ENCODE measurements at regions not wholly inside any gene's neighbourhood (a gene's known extent, or its start where the extent isn't known, plus 50 kb on each side); places are given as distances from the start of the nearest gene placed in this dataset.

DNA sequence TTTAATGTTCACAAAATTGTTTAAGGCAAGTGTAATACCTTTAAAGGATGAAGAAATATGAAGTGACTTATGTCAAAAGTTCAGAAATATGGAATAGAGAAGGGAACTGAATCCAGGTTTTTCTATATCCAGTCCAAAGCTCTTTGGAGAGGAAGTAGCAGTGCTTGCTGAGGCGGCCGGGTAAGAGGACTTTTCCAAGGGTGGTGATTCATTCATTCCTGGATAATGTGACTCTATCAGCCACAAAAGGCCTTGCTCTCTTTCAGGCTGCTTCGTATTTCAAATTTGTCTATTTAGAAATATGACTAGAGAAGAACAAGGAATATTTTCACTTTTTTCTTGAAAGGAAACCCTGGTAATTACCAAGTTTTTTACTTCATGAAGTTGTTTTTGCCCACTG lies 830.1 kb upstream of the ZEB2 start:
- DNase-seq (ENCODE audit: low read depth in 2 of 3, low spot score in 1 of 3) = no peak

DNA sequence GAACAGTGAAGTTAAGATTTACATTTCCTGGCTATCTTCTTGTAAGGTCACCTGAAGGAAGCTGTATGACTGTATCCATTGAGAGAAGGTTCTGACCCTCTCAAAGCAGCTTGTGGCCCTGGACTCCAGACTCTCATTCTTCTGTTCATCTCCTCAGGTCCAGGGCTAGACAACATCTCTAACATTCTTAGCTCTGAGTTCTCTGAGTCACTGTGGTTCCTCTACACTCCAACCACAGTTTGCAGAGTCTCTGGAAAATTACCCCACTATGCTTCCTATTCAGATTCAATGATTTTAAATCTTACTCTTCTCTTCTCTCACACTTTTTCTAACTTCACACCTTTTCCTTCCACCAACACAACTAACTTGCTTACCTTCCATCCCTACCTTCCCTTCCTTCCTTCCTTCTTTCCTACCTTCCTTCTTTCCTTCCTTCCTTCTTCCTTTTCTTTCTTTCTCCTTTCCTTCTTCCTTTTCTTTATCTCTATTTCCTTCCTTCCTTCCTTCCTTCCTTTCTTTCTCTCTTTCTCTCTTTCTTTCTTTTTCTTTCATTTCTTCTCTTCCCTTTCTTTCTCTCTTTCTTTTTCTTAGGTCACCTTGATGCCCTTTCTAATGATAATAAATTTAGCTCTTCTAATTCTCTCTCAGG lies 824.3 kb upstream of the ZEB2 start:
- DNase-seq (ENCODE audit: low read depth in 2 of 3, low spot score in 1 of 3) = no peak

DNA sequence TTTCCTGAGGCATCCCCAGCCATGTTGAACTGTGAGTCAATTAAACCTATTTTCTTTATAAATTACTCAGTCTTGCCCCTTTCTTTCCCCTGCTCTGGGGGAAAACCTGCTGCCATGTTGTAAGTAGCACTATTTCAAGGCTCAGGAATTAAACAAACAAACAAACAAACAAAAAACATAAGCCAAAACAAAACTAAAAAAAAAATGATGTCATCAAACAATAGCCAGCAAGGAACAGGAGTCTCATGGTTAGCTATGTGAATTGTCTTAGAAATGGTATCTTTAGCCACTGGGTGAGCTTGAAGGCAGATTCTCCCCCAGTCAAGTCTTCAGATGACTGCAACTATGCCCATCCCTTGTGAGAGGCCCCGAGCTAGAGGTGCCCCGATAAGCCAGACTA lies 823.4 kb upstream of the ZEB2 start:
- no peak for DNase-seq (ENCODE audit: low read depth in 2 of 3, low spot score in 1 of 3)

DNA sequence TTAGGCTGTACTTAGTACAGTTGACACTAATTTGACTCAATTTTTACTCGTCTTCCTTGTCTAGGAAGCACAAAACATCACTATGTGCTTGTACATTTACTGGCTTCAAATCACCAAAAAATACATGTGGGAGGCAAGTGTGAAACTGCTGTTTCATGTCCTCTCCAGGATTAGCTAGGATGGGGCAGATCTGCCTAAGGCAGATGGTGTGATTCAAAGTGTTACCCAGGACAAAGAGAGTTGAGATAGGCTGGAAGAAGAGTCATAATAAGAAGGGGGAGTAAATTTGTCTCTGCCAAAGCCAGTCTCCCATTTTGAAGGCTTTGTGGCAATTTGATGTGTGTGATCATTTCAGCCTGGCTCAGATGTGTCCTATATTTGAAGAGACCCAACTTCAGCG lies 821.6 kb upstream of the ZEB2 start:
- no peak for DNase-seq (ENCODE audit: low read depth in 2 of 3, low spot score in 1 of 3)

DNA sequence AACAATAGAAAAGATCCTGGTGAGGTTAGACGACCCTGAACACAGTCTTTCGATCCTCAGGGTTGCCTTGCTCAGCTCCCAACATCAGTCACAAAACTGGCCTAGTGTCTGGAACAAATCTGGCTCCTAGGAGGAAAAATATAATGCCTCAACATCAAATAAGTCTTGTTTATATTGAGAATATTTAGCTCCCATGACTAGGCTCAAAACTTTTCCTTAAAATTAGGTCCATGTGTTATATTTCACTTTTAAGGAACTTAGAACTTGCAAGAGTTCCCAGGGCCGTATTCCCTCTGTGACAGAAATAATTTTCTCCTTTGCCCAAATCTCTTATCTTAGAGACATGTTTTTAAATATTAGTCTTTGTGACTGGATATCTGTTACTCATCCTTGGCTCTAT lies 819.7 kb upstream of the ZEB2 start:
- no peak for DNase-seq (ENCODE audit: low read depth in 2 of 3, low spot score in 1 of 3)

DNA sequence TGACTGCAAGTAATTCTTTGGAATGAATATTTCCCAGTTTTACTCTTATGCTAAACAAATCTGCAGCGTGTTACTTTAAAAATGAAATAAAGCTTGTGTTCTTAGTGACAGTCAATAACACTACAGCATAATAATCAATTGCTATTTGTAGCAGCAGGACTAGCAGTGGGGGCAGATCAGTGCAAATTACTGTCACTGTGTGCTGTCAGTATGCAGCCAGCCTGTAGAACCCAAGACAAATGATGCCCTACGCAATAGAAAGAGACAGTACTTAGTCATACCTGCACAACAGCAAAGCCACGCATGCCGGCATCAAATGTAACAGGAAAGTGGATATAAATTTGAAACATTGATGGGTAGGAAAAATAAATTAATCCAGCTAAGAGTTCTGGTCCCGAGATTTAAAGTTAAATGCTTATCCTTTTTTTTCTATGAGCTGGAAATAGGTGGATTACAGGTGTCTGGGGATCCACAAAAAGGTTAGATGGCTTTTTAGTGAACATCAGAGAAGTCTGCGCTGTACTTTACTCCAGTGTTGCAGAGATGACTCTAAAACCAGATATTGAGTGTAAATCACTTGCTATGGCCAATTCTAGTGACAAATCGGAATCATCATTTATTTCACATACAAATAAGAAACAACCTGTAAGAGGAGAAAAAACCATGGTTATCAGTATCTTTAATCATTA lies 812.4 kb upstream of the ZEB2 start:
- no peak for DNase-seq (ENCODE audit: low read depth in 2 of 3, low spot score in 1 of 3)

DNA sequence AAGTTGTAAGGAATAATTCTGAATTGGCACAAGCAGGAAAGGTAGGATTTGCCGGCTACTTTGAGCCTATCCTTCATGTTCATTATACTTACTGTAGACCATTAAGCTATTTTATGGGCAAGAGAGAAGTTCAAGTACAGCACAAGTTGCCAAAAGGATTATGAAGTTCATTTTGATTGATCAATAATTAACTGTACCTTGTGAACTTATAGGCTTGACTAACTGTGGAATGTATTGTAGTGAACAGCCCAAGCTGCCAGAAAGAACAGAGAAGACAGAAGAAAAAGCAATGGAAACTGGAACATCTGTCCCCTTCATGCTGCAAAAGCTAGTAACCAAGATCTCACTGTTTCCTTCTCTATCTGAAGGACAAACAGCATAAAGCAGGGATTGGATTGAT lies 810.1 kb upstream of the ZEB2 start:
- no peak for DNase-seq (ENCODE audit: low read depth in 2 of 3, low spot score in 1 of 3)

DNA sequence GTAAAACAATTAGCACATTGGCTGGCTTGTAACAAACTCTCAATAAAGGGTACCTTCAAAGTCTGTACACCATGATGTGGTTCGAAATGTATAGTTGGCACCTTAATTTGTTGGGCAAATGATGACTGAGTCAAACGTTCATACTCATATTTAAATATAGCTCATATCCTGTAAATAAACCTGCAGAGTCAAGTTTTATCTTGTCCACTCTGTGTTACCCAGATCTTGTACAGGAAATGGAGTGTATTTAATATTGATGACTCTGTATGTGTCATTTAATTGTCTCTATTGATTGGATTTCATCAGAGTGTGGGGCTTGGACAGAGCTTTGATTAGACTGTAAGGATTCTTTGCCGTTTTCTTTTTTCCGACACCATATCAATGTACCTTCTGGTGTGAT lies 805.6 kb upstream of the ZEB2 start:
- no peak for DNase-seq (ENCODE audit: low read depth in 2 of 3, low spot score in 1 of 3)

DNA sequence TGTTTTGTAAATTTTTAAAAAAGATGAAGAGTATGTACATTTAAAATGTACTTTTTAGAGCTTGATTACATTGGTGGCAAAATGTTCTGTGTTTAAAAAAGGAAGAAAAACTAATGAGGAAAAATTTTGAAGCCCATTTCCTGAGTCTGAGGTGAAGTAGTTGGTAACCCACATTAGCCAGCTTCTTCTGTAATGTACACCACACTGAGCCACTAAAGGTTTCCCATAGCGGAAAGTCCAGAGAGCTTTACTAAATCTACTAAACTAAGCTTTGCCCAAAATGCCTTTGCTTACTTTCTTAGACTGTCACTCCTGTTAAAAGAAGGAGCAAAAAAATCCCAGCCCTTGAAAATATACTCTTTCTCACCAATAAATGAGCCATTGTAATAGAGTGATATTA lies 804.8 kb upstream of the ZEB2 start:
- no peak for DNase-seq (ENCODE audit: low read depth in 2 of 3, low spot score in 1 of 3)

DNA sequence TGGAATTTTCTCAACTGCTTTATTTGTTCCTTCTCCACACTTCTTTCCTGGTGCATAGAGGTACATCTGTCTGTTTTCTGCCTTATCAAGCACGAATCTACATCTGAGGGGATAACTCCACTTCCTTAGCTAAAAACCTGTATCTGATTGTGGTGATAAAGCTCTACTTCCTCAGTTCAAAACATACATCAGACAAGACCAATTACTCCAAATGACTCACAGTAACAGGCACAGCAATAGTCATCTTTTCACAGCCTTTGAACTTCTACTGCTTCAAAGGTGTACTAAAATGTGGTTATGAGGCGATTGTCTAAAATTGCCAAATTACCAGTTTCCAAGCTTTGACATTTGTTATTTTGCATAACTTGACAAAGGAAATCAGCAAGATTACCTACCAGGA lies 803.6 kb upstream of the ZEB2 start:
- no peak for DNase-seq (ENCODE audit: low read depth in 2 of 3, low spot score in 1 of 3)

DNA sequence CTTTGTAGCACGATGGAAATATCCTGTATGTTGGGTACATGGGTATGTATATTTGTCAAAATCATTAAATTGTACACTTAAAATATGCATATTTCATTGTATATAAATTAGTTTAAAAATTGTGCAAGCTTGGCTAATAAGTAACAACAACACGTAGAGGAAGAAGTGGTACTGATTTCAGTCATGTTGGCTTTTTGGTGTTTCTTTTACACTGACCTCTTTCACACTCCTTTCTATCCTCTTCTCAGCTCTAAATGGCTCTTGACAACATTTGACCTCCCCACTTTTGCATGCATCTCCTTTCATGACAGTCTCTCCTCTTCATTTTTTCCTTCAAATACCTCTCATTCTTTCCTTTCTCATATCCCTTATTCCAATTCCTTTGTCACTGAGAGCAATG lies 801.4 kb upstream of the ZEB2 start:
- no peak for DNase-seq (ENCODE audit: low read depth in 2 of 3, low spot score in 1 of 3)

DNA sequence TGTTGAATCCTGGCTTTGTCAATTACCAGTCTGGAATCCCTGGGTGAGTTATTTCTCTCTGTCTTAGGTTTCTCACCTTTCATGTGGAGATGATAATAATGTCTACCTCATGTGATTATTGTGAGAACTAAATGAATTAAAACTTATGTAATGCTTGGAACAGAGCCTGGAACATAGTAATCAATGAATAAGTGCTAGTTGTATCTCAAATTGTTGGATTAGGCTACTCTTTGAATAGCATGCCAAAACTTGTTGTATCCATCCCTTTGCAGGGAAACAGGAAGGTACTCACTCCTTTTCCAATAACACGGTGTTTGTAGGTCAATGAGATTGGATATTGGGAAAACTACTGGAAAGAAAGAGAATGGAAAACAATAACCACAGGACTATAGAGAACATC lies 796.6 kb upstream of the ZEB2 start:
- DNase-seq (ENCODE audit: low read depth in 2 of 3, low spot score in 1 of 3) = no peak

DNA sequence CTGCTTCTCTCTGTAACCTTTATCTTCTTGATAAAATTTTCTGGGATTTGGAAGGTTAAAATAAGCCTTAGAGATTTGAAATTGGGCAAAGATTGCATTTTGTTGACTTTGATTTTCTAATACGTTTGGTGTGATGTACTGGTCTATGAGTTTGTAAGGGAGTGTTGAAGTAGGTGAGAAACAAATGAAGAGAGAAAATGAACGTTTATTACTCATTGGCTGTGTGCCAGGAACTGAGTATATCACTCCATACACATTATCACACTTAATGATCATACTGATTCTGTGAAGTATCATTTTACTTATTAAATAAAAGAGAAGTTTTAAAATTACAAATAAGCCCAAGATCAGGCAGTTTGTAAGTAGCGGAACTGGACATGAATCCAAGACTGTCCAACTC lies 795.1 kb upstream of the ZEB2 start:
- DNase-seq (ENCODE audit: low read depth in 2 of 3, low spot score in 1 of 3) = no peak

DNA sequence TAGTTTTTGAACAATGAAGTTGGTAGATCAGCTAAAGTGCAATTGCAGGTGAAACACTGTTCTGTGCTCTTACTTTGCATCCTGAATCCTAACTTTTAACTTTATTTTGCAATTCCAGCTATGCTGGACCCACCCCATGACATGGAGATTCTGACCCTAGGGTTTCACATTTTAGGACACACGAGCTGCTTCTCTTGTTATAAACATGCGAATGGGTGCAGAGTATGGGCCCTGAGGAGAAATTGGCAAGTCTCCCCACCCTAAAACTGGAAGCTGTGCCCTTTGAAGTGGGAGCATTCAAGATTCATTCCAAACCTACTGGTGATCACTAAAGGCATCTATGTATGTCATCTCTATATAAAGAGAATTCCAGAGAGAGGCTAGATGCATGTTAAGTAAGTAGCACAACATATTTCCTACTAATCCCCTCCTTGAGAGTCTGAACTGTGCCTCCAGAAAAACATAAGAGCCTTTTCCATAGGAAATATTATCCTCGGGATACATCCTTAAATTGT lies 794.3 kb upstream of the ZEB2 start:
- DNase-seq (ENCODE audit: low read depth in 2 of 3, low spot score in 1 of 3) = no peak

DNA sequence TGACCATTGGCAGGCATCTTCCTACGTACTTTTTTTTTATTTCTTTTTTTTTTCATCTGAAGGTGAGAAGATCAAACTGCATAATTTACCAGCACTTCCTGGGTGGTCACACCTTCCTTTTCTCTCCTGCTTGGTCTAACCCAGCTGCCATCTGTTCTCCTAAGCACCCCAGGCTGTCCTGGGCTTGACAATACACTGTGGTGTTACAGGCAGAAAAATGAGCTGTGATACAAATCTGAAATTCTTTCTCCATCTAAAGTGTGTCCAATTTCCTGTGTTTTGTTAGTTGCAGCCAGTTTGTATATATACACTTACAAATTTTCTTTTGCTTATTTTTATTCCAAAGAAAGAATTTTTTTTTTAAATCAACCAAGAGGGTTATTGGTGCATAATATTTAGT lies 786.0 kb upstream of the ZEB2 start:
- no peak for DNase-seq (ENCODE audit: low read depth in 2 of 3, low spot score in 1 of 3)

DNA sequence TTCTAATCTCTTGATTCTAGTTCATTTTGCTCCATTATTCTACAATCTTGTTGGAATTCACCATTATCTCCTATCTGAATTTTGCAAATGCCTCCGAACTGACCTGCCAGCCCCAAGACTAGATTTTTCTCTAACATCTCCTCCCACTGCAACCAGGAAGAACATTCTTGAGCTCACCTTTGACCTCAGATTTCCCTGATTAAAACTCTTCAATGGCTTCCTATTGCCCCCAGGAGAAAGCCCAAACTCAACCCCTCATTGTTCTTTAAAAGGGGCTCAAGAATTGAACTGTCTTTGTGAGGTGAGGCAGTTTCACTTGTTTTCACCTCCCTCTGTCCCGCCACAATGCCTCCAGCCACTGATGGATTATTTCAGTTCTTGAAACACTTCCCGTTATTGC lies 784.6 kb upstream of the ZEB2 start:
- no peak for DNase-seq (ENCODE audit: low read depth in 2 of 3, low spot score in 1 of 3)

DNA sequence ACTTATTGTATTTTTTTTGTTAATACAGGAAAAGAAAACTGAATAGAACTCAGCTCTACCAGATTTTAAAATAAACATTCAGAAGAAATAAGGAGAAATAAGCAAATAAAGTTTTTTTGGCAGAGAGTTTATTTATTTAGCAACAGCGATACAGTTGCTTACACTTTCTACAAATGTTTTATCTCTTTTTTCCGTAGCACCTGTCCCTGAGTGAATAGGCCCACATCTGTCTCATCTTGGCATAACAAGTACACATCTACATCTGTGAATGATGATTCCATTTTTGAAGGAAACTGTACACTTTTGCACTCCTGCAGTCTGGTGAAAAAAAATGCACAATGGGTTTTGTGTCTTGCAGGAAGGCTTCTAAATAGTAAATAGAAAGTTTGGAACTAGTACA lies 783.6 kb upstream of the ZEB2 start:
- no peak for DNase-seq (ENCODE audit: low read depth in 2 of 3, low spot score in 1 of 3)

DNA sequence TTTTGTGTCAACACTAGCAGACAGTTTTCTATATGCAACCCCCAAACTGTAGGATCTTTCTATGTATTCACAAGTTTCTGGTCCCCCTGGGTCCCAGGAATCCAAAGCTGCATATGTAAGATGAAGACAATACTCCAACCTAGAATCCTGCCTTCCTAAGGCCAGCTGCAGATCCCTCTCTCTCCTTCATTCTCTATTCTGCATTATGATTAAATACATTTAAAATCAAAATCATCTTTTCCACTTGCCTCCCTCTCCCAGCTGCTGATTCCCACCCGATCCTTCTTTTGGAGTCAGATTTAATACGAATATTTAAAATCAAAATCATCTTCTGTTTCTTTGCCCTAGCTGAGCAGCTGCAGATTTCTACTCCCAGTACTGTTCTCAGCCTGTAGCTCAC lies 783.0 kb upstream of the ZEB2 start:
- DNase-seq (ENCODE audit: low read depth in 2 of 3, low spot score in 1 of 3) = no peak

DNA sequence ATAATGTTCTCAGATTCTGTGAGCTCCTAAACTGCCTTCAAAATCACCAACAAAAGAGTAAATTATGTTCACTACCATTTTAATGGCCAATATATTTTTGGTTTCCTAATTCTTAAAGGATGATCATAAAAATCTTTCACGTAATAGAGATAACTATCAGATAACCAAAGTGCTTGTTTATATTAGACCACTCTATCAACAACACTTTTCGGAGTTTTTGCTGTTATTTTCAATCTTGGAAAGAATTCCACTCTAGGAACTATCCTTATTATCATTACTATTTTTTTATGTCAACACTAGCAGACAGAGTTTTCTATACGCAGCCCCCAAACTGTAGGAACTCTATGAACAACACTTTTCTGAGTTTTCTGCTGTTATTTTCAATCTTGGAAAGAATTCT lies 782.5 kb upstream of the ZEB2 start:
- DNase-seq (ENCODE audit: low read depth in 2 of 3, low spot score in 1 of 3) = no peak

DNA sequence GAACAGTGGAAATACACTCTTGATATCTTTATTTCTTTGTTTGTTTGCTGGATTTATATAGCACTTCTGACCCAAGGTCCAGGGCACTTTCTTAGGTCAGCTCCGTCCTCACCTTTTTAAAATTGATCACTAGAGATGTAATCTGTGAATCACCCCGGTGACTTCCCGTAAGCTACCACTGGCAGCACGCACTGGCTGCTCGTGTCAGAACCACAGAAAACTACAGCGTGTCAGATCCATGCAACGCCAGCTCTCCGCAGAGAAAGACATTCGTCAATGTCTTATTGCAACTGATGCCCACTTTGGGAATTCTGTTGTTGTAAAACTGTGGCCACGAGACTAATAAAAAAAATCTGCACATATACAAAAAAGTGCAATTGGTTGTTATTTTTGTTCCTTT lies 779.4 kb upstream of the ZEB2 start:
- DNase-seq (ENCODE audit: low read depth in 2 of 3, low spot score in 1 of 3) = no peak

DNA sequence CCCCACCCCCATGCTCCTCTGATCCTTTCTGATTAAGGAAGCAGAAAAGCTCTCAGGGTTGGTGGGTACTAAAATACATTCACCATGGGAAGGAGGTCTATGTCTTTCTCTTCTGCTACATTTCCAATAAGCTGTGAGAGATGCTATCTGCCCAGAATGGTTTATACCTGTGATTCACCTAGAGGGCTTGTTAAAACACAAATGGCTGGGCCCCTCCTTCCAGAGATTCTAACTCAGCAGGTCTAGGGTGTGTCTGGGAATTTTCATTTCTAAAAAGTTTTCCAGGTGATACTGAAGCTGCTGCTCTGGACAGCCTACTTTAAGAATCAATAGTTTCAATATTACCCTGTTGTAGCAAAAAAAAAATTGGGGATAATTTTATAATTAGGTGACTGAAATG lies 772.2 kb upstream of the ZEB2 start:
- no peak for DNase-seq (ENCODE audit: low read depth in 2 of 3, low spot score in 1 of 3)

DNA sequence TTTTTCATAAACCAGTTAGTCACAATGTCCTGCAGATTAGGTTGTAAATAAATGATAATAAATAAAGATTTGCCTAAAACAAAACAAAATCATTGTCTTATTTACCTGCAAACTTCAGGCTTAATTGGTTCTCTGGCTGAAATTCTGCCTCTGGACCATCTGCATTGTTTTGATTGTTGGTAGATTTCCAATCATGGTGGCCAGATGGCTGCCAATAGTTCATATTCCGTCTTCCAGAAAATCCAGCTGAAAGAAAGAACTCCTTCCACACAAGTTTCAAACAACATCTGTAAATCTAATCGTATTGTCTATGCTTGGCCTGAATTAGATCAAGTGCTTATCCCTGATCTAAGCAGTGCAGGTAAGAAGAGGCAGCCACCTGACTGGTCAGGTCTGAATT lies 771.1 kb upstream of the ZEB2 start:
- DNase-seq (ENCODE audit: low read depth in 2 of 3, low spot score in 1 of 3) = no peak

DNA sequence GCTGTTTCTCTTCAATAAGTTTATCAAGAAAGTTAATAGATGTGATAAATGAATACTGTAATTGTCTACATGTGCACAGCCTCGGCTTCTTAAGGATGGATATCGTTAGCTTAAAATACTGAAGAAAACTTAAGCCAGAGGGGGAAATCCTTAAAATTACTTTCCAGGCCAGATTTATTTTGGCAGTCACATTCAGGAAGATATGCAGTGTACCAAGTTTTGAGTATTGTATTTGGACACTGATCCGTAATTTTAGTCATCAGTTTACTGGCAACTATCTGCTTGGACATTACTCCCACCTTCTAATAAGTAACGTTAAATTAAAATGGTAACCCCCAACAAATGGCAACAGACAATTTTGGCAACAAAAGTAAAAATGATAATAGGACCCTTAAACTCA lies 770.0 kb upstream of the ZEB2 start:
- DNase-seq (ENCODE audit: low read depth in 2 of 3, low spot score in 1 of 3) = no peak

Data from stimulated activated CD4-positive, alpha-beta T cell treated with anti-CD3 and anti-CD28 coated beads, Interleukin-12 subunit alpha, Interleukin-12 subunit beta, amount 100 ng/mL, for 48 hours (primary cell).